ENCODE measurements at regions not wholly inside any gene's neighbourhood (a gene's known extent, or its start where the extent isn't known, plus 50 kb on each side); places are given as distances from the start of the nearest gene placed in this dataset.

DNA sequence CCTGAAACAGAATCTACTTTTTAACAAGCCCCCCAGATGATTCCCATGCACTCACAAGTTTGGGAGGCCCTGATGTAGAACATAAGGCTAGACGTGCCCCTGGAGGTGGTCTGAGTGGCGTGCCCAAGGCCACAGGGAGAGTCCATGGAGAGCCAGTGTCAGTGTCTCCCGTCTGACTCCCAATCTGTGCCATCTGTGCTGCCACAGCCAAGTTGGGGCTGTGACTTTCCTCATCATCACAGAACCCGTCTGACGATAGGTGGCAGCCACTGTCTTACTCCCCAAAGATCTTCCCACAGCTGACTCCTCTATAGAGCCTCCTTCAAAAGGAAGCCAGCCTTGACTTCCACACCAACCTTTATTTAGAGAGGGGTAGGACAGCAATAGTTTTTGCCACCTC lies 470.5 kb downstream of the SOX6 start:
- CTCF ChIA-PET = no interaction called here
- no peak overlapping the region for H3K4me3 Mint-ChIP-seq
- H3K9me3 ChIP-seq (ENCODE audit: low read length) = no peaks in the 10 kb centered on the region
- POLR2A ChIA-PET = no interaction called here
- no peaks in the 10 kb centered on the region for H3K36me3 ChIP-seq (ENCODE audit: insufficient read depth, low read length)
- H3K4me1 Mint-ChIP-seq = no peaks in the 10 kb centered on the region
- no peak overlapping the region for H3K27ac Mint-ChIP-seq
- H3K4me3 ChIP-seq (ENCODE audit: low read length) = no peak overlapping the region
- H3K27me3 ChIP-seq (ENCODE audit: insufficient read depth, low read length, poor library complexity, severe bottlenecking) = no peaks in the 10 kb centered on the region
- H3K36me3 Mint-ChIP-seq = no peaks in the 10 kb centered on the region
- DNase-seq = no peak
- H3K27me3 Mint-ChIP-seq = peaks cover 0 to 2% of the 10 kb centered on the region in 2 donors
- no peak overlapping the region for H3K27ac ChIP-seq (ENCODE audit: low read depth, low read length)
- peaks cover 0 to 4% (median 0%) of the 10 kb centered on the region in 5 donors for H3K9me3 Mint-ChIP-seq
- H3K4me1 ChIP-seq (ENCODE audit: insufficient read depth, low read length) = no peaks in the 10 kb centered on the region

- no peaks in the 10 kb centered on the region for H3K36me3 Mint-ChIP-seq
- H3K27ac ChIP-seq (ENCODE audit: low read depth, low read length) = no peak overlapping the region
- no peak for DNase-seq
- H3K4me1 ChIP-seq (ENCODE audit: insufficient read depth, low read length) = no peaks in the 10 kb centered on the region
- no peaks in the 10 kb centered on the region for H3K4me1 Mint-ChIP-seq
- H3K4me3 Mint-ChIP-seq = no peak overlapping the region
- peaks cover 0 to 4% (median 0%) of the 10 kb centered on the region in 5 donors for H3K9me3 Mint-ChIP-seq
- H3K4me3 ChIP-seq (ENCODE audit: low read length) = no peak overlapping the region
- CTCF ChIA-PET = no interaction called here
- H3K27me3 Mint-ChIP-seq = peaks cover 0 to 2% of the 10 kb centered on the region in 2 donors
- no peak overlapping the region for H3K27ac Mint-ChIP-seq
- H3K27me3 ChIP-seq (ENCODE audit: insufficient read depth, low read length, poor library complexity, severe bottlenecking) = no peaks in the 10 kb centered on the region
- no peaks in the 10 kb centered on the region for H3K9me3 ChIP-seq (ENCODE audit: low read length)
- POLR2A ChIA-PET = no interaction called here
- H3K36me3 ChIP-seq (ENCODE audit: insufficient read depth, low read length) = no peaks in the 10 kb centered on the region
These were observed 470.0 kb downstream of the SOX6 start for GRCh38 chr11:15886299-15886698.

- no peak overlapping the region for H3K27ac Mint-ChIP-seq
- Histone ChIP-seq H3K36me3 (ENCODE audit: insufficient read depth, low read length) (no peaks in the 10 kb centered on the region), H3K9me3 (ENCODE audit: low read length) (no peaks in the 10 kb centered on the region), H3K4me3 (ENCODE audit: low read length) (no peak overlapping the region), H3K4me1 (ENCODE audit: insufficient read depth, low read length) (no peaks in the 10 kb centered on the region), H3K27me3 (ENCODE audit: insufficient read depth, low read length, poor library complexity, severe bottlenecking) (no peaks in the 10 kb centered on the region), H3K27ac (ENCODE audit: low read depth, low read length) (no peak overlapping the region)
- peaks cover 0 to 2% of the 10 kb centered on the region in 2 donors for H3K27me3 Mint-ChIP-seq
- CTCF ChIA-PET = no interaction called here
- DNase-seq = no peak
- H3K9me3 Mint-ChIP-seq = peaks cover 0 to 4% (median 0%) of the 10 kb centered on the region in 5 donors
- H3K4me3 Mint-ChIP-seq = no peak overlapping the region
- H3K36me3 Mint-ChIP-seq = no peaks in the 10 kb centered on the region
- POLR2A ChIA-PET = no interaction called here
- H3K4me1 Mint-ChIP-seq = no peaks in the 10 kb centered on the region
These were observed 469.5 kb downstream of the SOX6 start for GRCh38 chr11:15886866-15887265.

DNA sequence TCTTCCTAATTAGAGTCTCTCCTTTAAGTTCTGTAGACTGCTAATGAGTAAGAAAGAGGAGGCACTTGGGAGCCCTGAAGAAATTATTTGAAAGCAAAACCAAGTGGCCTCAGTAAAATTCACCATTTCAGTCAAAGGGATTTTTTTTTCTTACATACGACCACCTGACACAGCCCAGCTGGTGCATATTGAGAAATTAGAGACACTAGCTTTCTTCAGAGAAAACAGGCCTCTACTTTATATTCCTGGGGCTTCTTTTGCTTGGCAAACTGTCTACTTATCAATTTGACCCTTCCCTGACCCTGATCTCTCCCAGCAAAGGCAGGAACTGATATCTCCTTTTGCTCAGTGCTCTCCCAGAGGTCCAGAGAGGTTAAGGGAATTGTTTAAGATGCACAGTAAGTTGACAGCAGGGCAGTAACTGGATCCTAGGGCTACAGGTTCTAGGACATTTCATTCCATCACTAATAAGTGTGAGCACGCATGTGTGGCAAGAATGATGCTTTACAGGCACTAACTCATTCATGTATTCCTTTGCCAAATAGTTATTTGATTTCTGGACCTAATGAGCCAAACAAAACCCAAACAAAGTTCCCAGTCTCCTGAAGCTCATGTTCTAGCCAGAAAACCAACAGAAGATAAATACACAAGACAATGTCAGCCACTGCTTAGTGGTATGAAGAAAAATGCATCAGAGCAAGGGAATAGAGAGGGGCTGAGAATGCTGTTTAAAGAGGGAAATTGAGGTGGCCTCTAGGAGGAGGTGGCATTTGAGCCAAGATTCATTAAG lies 467.6 kb downstream of the SOX6 start:
- Histone ChIP-seq H3K4me3 (ENCODE audit: low read length) (no peak overlapping the region), H3K9me3 (ENCODE audit: low read length) (no peaks in the 10 kb centered on the region), H3K4me1 (ENCODE audit: insufficient read depth, low read length) (no peaks in the 10 kb centered on the region), H3K36me3 (ENCODE audit: insufficient read depth, low read length) (no peaks in the 10 kb centered on the region), H3K27me3 (ENCODE audit: insufficient read depth, low read length, poor library complexity, severe bottlenecking) (no peaks in the 10 kb centered on the region), H3K27ac (ENCODE audit: low read depth, low read length) (no peak overlapping the region)
- Mint-ChIP-seq H3K27me3 (peaks cover 0 to 5% of the 10 kb centered on the region in 2 donors), H3K4me1 (no peaks in the 10 kb centered on the region), H3K4me3 (no peak overlapping the region), H3K36me3 (no peaks in the 10 kb centered on the region), H3K27ac (no peak overlapping the region), H3K9me3 (peaks cover 0 to 4% (median 0%) of the 10 kb centered on the region in 5 donors)
- DNase-seq = no peak
- POLR2A ChIA-PET = no interaction called here
- CTCF ChIA-PET = no interaction called here

GRCh38 chr11:15889363-15890030 lies 466.8 kb downstream of the SOX6 start:
- Mint-ChIP-seq H3K4me1 (no peaks in the 10 kb centered on the region), H3K27me3 (peaks cover 0 to 5% of the 10 kb centered on the region in 2 donors), H3K4me3 (no peak overlapping the region), H3K27ac (no peak overlapping the region), H3K36me3 (no peaks in the 10 kb centered on the region), H3K9me3 (peaks cover 0 to 4% (median 0%) of the 10 kb centered on the region in 5 donors)
- no peak overlapping the region for H3K27ac ChIP-seq (ENCODE audit: low read depth, low read length)
- CTCF ChIA-PET = no interaction called here
- no peak for DNase-seq
- H3K4me1 ChIP-seq (ENCODE audit: insufficient read depth, low read length) = no peaks in the 10 kb centered on the region
- H3K9me3 ChIP-seq (ENCODE audit: low read length) = no peaks in the 10 kb centered on the region
- H3K36me3 ChIP-seq (ENCODE audit: insufficient read depth, low read length) = no peaks in the 10 kb centered on the region
- no peaks in the 10 kb centered on the region for H3K27me3 ChIP-seq (ENCODE audit: insufficient read depth, low read length, poor library complexity, severe bottlenecking)
- no peak overlapping the region for H3K4me3 ChIP-seq (ENCODE audit: low read length)
- POLR2A ChIA-PET = no interaction called here

GRCh38 chr11:15890031-15890713 lies 466.2 kb downstream of the SOX6 start:
- POLR2A ChIA-PET = no interaction called here
- Mint-ChIP-seq H3K27me3 (peaks cover 0 to 5% of the 10 kb centered on the region in 2 donors), H3K4me1 (no peaks in the 10 kb centered on the region), H3K4me3 (no peak overlapping the region), H3K36me3 (no peaks in the 10 kb centered on the region), H3K9me3 (no peaks in the 10 kb centered on the region), H3K27ac (no peak overlapping the region)
- Histone ChIP-seq H3K4me1 (ENCODE audit: insufficient read depth, low read length) (no peaks in the 10 kb centered on the region), H3K36me3 (ENCODE audit: insufficient read depth, low read length) (no peaks in the 10 kb centered on the region), H3K9me3 (ENCODE audit: low read length) (no peaks in the 10 kb centered on the region), H3K4me3 (ENCODE audit: low read length) (no peak overlapping the region), H3K27ac (ENCODE audit: low read depth, low read length) (no peak overlapping the region), H3K27me3 (ENCODE audit: insufficient read depth, low read length, poor library complexity, severe bottlenecking) (no peaks in the 10 kb centered on the region)
- CTCF ChIA-PET = no interaction called here
- no peak for DNase-seq

- Mint-ChIP-seq H3K4me3 (no peak overlapping the region), H3K4me1 (no peaks in the 10 kb centered on the region)
These were observed 463.3 kb downstream of the SOX6 start for GRCh38 chr11:15893080-15893492.

DNA sequence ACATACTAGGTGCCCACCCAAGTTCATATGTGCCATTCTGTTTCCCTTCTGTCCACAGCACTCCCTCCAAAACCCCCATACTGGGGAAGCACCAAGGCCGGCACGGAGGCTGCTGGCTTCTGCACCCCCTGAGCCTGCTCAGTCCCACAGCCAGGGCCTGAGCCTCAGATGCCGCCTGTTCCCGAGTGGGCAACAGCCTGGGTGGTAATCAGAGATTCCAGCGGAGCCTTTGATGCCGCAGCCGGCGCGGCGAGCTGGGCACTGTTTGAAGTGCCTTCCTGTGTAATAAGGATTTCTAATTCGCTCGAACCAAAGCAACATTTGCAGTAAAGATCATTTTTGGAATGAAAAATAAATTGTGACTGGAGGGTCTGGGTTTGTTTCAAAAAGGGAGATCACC lies 460.3 kb downstream of the SOX6 start:
- no peak for DNase-seq
- no peak overlapping the region for H3K4me3 ChIP-seq (ENCODE audit: low read length)
- H3K27me3 ChIP-seq (ENCODE audit: insufficient read depth, low read length, poor library complexity, severe bottlenecking) = no peaks in the 10 kb centered on the region
- Mint-ChIP-seq H3K36me3 (no peaks in the 10 kb centered on the region), H3K9me3 (no peaks in the 10 kb centered on the region), H3K27me3 (peaks cover 0 to 3% of the 10 kb centered on the region in 2 donors), H3K4me1 (no peaks in the 10 kb centered on the region), H3K27ac (no peak overlapping the region), H3K4me3 (no peak overlapping the region)
- no peak overlapping the region for H3K27ac ChIP-seq (ENCODE audit: low read depth, low read length)
- no peaks in the 10 kb centered on the region for H3K9me3 ChIP-seq (ENCODE audit: low read length)
- H3K4me1 ChIP-seq (ENCODE audit: insufficient read depth, low read length) = no peaks in the 10 kb centered on the region
- CTCF ChIA-PET = no interaction called here
- POLR2A ChIA-PET = no interaction called here
- no peaks in the 10 kb centered on the region for H3K36me3 ChIP-seq (ENCODE audit: insufficient read depth, low read length)

More at GRCh38 chr11:15893080-15893492, 463.3 kb downstream of the SOX6 start:
- Histone ChIP-seq H3K4me3 (ENCODE audit: low read length) (no peak overlapping the region), H3K9me3 (ENCODE audit: low read length) (no peaks in the 10 kb centered on the region), H3K36me3 (ENCODE audit: insufficient read depth, low read length) (no peaks in the 10 kb centered on the region), H3K27me3 (ENCODE audit: insufficient read depth, low read length, poor library complexity, severe bottlenecking) (no peaks in the 10 kb centered on the region), H3K27ac (ENCODE audit: low read depth, low read length) (no peak overlapping the region), H3K4me1 (ENCODE audit: insufficient read depth, low read length) (no peaks in the 10 kb centered on the region)
- H3K9me3 Mint-ChIP-seq = no peaks in the 10 kb centered on the region
- no peak for DNase-seq
- ChIA-PET POLR2A (no interaction called here), CTCF (no interaction called here)
- H3K27me3 Mint-ChIP-seq = peaks cover 0 to 5% of the 10 kb centered on the region in 2 donors
- no peak overlapping the region for H3K27ac Mint-ChIP-seq
- no peaks in the 10 kb centered on the region for H3K36me3 Mint-ChIP-seq

Measured in CD8-positive, alpha-beta memory T cell (primary cell).